Limb (tissue), 2 donors: ENCODE measurements at regions not wholly inside any gene's neighbourhood (a gene's known extent, or its start where the extent isn't known, plus 50 kb on each side); places are given as distances from the start of the nearest gene placed in this dataset.
A peak's percentile ranks its signal among the peaks of the same experiment; 100 is the strongest.

Experiments used
- DNase-seq, 2 donors: peaks; one replicate each; pipeline ENCODE4 v3.0.0-alpha.2; 2016; ENCODE audit errors: extremely low spot score in 2 of 2

GRCh38 chr2:5751873-5752482 lies 59.8 kb downstream of the SOX11 start:
- DNase-seq = no peak

GRCh38 chr2:5756272-5756671 lies 64.1 kb downstream of the SOX11 start:
- peak in 1 of 2 donors; percentile 54 for DNase-seq

- no peak for DNase-seq
Observed at GRCh38 chr2:5758346-5758745, 66.2 kb downstream of the SOX11 start.

GRCh38 chr2:5759949-5760348 lies 67.8 kb downstream of the SOX11 start:
- no peak for DNase-seq

GRCh38 chr2:5763531-5763930 lies 71.3 kb downstream of the SOX11 start:
- no peak for DNase-seq

- DNase-seq = no peak
Observed at GRCh38 chr2:5764041-5764440, 71.9 kb downstream of the SOX11 start.

GRCh38 chr2:5766056-5766455 lies 73.9 kb downstream of the SOX11 start:
- DNase-seq = peak in 1 of 2 donors; percentile 45

GRCh38 chr2:5766561-5766960 lies 74.4 kb downstream of the SOX11 start:
- no peak for DNase-seq

- DNase-seq = peak in 1 of 2 donors; percentile 42
Observed at GRCh38 chr2:5777131-5777535, 84.9 kb downstream of the SOX11 start.

GRCh38 chr2:5781679-5782078 lies 89.5 kb downstream of the SOX11 start:
- no peak for DNase-seq

GRCh38 chr2:5782103-5782502 lies 89.9 kb downstream of the SOX11 start:
- DNase-seq = no peak

- DNase-seq = no peak
Observed at GRCh38 chr2:5788447-5788846, 96.3 kb downstream of the SOX11 start.

GRCh38 chr2:5791371-5791770 lies 99.2 kb downstream of the SOX11 start:
- no peak for DNase-seq

GRCh38 chr2:5794012-5794411 lies 101.8 kb downstream of the SOX11 start:
- no peak for DNase-seq

- DNase-seq = no peak
Observed at GRCh38 chr2:5798084-5798483, 105.9 kb downstream of the SOX11 start.

- DNase-seq = no peak
Observed at GRCh38 chr2:5799348-5799747, 107.2 kb downstream of the SOX11 start.

- DNase-seq = no peak
Observed at GRCh38 chr2:5803547-5803946, 111.4 kb downstream of the SOX11 start.

- DNase-seq = no peak
Observed at GRCh38 chr2:5818961-5819600, 126.9 kb downstream of the SOX11 start.

- DNase-seq = no peak
Observed at GRCh38 chr2:5824126-5824525, 131.9 kb downstream of the SOX11 start.

GRCh38 chr2:5825686-5826085 lies 133.5 kb downstream of the SOX11 start:
- DNase-seq = no peak

- no peak for DNase-seq
Observed at GRCh38 chr2:5826979-5827655, 134.9 kb downstream of the SOX11 start.

GRCh38 chr2:5834501-5834900 lies 142.3 kb downstream of the SOX11 start:
- no peak for DNase-seq

- peak in 1 of 2 donors; percentile 43 for DNase-seq
Observed at GRCh38 chr2:5839550-5839949, 147.4 kb downstream of the SOX11 start.
